Right lobe of liver (tissue), 4 donors: ENCODE measurements at regions not wholly inside any gene's neighbourhood (a gene's known extent, or its start where the extent isn't known, plus 50 kb on each side); places are given as distances from the start of the nearest gene placed in this dataset.

Experiments
- POLR2A ChIP-seq: fragments of 450-650 bp; IDR thresholded peaks from one replicate; pipeline ENCODE4 v1.6.1; 2017; ENCODE audit warnings: antibody characterized with exemption, mild to moderate bottlenecking
- TF ChIP-seq, protein P1 (sequence below), 4 donors: fragments of 200-600 bp in 3 of 4; fragments of 450-650 bp in 1 of 4; IDR thresholded peaks; one replicate each; pipeline versions ENCODE4 v1.5.1 to v1.8.0; 2016 to 2022; ENCODE audit warnings: antibody characterized with exemption in 4 of 4, mild to moderate bottlenecking in 2 of 4
- donor health status: DM: no; HTN: no; CAD: no.
- donor health status: DM: no; HTN: no; CAD: no.
- donor health status: DM: no; HTN: yes; CAD: no.

DNA sequence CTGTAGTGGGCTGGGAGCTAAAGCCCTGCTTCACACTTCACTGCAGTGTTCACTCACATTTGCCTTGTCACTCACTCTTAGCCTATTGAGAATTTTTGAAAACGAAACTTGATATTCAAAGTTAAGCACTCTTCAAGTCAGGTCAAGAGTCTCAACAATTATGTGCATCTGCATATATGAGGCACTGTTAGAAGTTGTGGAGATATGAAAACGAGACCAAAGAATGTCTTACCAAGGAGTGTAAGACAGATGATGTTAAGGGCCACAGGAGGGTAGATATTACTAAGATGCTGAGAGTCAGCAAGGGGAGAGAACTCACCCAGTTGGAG is 64.7 kb upstream of the GJA8 start:
- TF ChIP-seq POLR2A = no peak
- TF ChIP-seq, protein P1, sequence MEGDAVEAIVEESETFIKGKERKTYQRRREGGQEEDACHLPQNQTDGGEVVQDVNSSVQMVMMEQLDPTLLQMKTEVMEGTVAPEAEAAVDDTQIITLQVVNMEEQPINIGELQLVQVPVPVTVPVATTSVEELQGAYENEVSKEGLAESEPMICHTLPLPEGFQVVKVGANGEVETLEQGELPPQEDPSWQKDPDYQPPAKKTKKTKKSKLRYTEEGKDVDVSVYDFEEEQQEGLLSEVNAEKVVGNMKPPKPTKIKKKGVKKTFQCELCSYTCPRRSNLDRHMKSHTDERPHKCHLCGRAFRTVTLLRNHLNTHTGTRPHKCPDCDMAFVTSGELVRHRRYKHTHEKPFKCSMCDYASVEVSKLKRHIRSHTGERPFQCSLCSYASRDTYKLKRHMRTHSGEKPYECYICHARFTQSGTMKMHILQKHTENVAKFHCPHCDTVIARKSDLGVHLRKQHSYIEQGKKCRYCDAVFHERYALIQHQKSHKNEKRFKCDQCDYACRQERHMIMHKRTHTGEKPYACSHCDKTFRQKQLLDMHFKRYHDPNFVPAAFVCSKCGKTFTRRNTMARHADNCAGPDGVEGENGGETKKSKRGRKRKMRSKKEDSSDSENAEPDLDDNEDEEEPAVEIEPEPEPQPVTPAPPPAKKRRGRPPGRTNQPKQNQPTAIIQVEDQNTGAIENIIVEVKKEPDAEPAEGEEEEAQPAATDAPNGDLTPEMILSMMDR (IDR thresholded peaks at IDR 0.05) = no peak
